Trophoblast cell (in vitro differentiated cells and primary cell): ENCODE measurements at regions not wholly inside any gene's neighbourhood (a gene's known extent, or its start where the extent isn't known, plus 50 kb on each side); places are given as distances from the start of the nearest gene placed in this dataset.

Experiments used
- DNase-seq, 2 donors: peaks; one replicate each; pipeline ENCODE4 v3.0.0-alpha.2; 2016
- H2AFZ ChIP-seq: 2 replicates; pipeline ENCODE4 v1.6.1; 2013; ENCODE audit warnings: low read length, moderate library complexity, mild to moderate bottlenecking; ENCODE audit not compliant: insufficient read depth, poor library complexity
- H2AK5ac ChIP-seq: 2 replicates; pipeline ENCODE4 v1.6.1; 2013; ENCODE audit warnings: mild to moderate bottlenecking, low read length
- H2BK120ac ChIP-seq: 2 replicates; pipeline ENCODE4 v1.6.1; 2013; ENCODE audit warnings: low read length, mild to moderate bottlenecking, moderate library complexity; ENCODE audit not compliant: insufficient read depth, poor library complexity
- H2BK12ac ChIP-seq: 2 replicates; pipeline ENCODE4 v1.6.1; 2013; ENCODE audit warnings: mild to moderate bottlenecking, low read length, moderate library complexity
- H2BK5ac ChIP-seq: 2 replicates; pipeline ENCODE4 v1.6.1; 2013; ENCODE audit warnings: low read length, low read depth, moderate library complexity, mild to moderate bottlenecking; ENCODE audit not compliant: poor library complexity
- H3K14ac ChIP-seq: 2 replicates; pipeline ENCODE4 v1.6.1; 2013; ENCODE audit warnings: mild to moderate bottlenecking, low read length
- H3K18ac ChIP-seq: 2 replicates; pipeline ENCODE4 v1.6.1; 2013; ENCODE audit warnings: mild to moderate bottlenecking, low read length
- H3K23ac ChIP-seq: 2 replicates; pipeline ENCODE4 v1.6.1; 2013; ENCODE audit warnings: low read length
- H3K27ac ChIP-seq: 2 replicates; pipeline ENCODE4 v1.5.1; 2013; ENCODE audit warnings: low read depth, mild to moderate bottlenecking, inconsistent platforms, low read length, moderate library complexity
- H3K27me3 ChIP-seq: 2 replicates; pipeline ENCODE4 v1.6.1; 2013; ENCODE audit warnings: inconsistent platforms, mild to moderate bottlenecking, low read length, moderate library complexity; ENCODE audit not compliant: insufficient read depth
- H3K36me3 ChIP-seq, 2 experiments: 1 replicate in 1 of 2; 2 replicates in 1 of 2; pipeline ENCODE4 v1.6.1; 2013; ENCODE audit warnings: low read length in 2 of 2, mild to moderate bottlenecking in 2 of 2, moderate library complexity in 1 of 2; ENCODE audit not compliant: insufficient read depth in 2 of 2, control insufficient read depth in 1 of 2
- H3K4ac ChIP-seq: 2 replicates; pipeline ENCODE4 v1.6.1; 2013; ENCODE audit warnings: low read depth, mild to moderate bottlenecking, low read length, moderate library complexity
- H3K4me1 ChIP-seq, 2 experiments: 1 replicate in 1 of 2; 2 replicates in 1 of 2; pipeline ENCODE4 v1.6.1; 2013; ENCODE audit warnings: low read length in 2 of 2, mild to moderate bottlenecking in 2 of 2, moderate library complexity in 1 of 2; ENCODE audit not compliant: insufficient read depth in 2 of 2, control insufficient read depth in 1 of 2
- H3K4me2 ChIP-seq: 2 replicates; pipeline ENCODE4 v1.6.1; 2013; ENCODE audit warnings: inconsistent platforms, mild to moderate bottlenecking, low read length, moderate library complexity
- H3K4me3 ChIP-seq: 2 replicates; pipeline ENCODE4 v1.5.1; 2013; ENCODE audit warnings: mild to moderate bottlenecking, low read depth, low read length, inconsistent platforms
- H3K79me1 ChIP-seq: one replicate; pipeline ENCODE4 v1.6.1; 2013; ENCODE audit warnings: low read length
- H3K79me2 ChIP-seq: 2 replicates; pipeline ENCODE4 v1.6.1; 2013; ENCODE audit warnings: low read length, mild to moderate bottlenecking; ENCODE audit not compliant: control insufficient read depth, insufficient read depth, poor library complexity
- H3K9ac ChIP-seq: 2 replicates; pipeline ENCODE4 v1.6.1; 2013; ENCODE audit warnings: mild to moderate bottlenecking, low read length
- H3K9me3 ChIP-seq: 2 replicates; pipeline ENCODE4 v1.6.1; 2013; ENCODE audit warnings: low read depth, mild to moderate bottlenecking, control low read depth, inconsistent platforms, low read length; ENCODE audit not compliant: insufficient read depth
- H4K12ac ChIP-seq: 2 replicates; pipeline ENCODE4 v1.6.1; 2013; ENCODE audit warnings: low read depth, mild to moderate bottlenecking, low read length, moderate library complexity
- H4K8ac ChIP-seq: 2 replicates; pipeline ENCODE4 v1.6.1; 2013; ENCODE audit warnings: low read depth, mild to moderate bottlenecking, low read length, moderate library complexity
- H4K91ac ChIP-seq: one replicate; pipeline ENCODE4 v1.6.1; 2013; ENCODE audit warnings: low read depth, mild to moderate bottlenecking, low read length, moderate library complexity
- WGBS: extraction: QIAGEN DNeasy Blood & Tissue Kit; methylation state at CpG from one replicate; pipeline ENCODE4 v1.1.7; 2013; ENCODE audit warnings: missing lambda C conversion rate; ENCODE audit not compliant: insufficient read length, insufficient coverage; ENCODE audit errors: extremely low coverage; 5-methylcytosine and 5-hydroxymethylcytosine counted together

GRCh38 chr2:9774266-9774665, 69.0 kb upstream of the TAF1B start:
- Histone ChIP-seq H3K9ac (no peak overlapping the region), H3K36me3 (no peaks in the 10 kb centered on the region), H3K4me3 (no peak overlapping the region), H3K18ac (no peak overlapping the region), H2BK5ac (no peak overlapping the region), H3K79me2 (no peaks in the 10 kb centered on the region), H2AFZ (no peak overlapping the region), H2BK12ac (no peak overlapping the region), H3K9me3 (peaks cover 3% of the 10 kb centered on the region), H3K14ac (no peak overlapping the region), H3K79me1 (no peaks in the 10 kb centered on the region), H4K8ac (no peak overlapping the region), H3K27me3 (no peaks in the 10 kb centered on the region), H3K23ac (no peak overlapping the region), H2AK5ac (no peak overlapping the region), H3K27ac (no peak overlapping the region), H3K4me1 (peaks cover 0 to 5% of the 10 kb centered on the region in 2 experiments), H4K91ac (no peak overlapping the region), H3K4me2 (no peak overlapping the region), H4K12ac (no peak overlapping the region), H2BK120ac (no peak overlapping the region), H3K4ac (no peak overlapping the region)
- no CpG with 5 or more reads among the region's 12 CpGs for WGBS
- no peak for DNase-seq

- Histone ChIP-seq H3K79me1 (no peaks in the 10 kb centered on the region), H2AK5ac (no peak overlapping the region), H3K4me1 (no peaks in the 10 kb centered on the region), H3K36me3 (peaks cover 0 to 1% of the 10 kb centered on the region in 2 experiments), H3K23ac (no peak overlapping the region), H3K4me2 (no peak overlapping the region), H2AFZ (no peak overlapping the region), H3K9me3 (peaks cover 3% of the 10 kb centered on the region), H3K18ac (no peak overlapping the region), H4K8ac (no peak overlapping the region), H4K91ac (no peak overlapping the region), H3K27ac (no peak overlapping the region), H2BK12ac (no peak overlapping the region), H3K14ac (no peak overlapping the region), H3K9ac (no peak overlapping the region), H2BK5ac (no peak overlapping the region), H2BK120ac (no peak overlapping the region), H3K4me3 (no peak overlapping the region), H3K27me3 (no peaks in the 10 kb centered on the region), H3K79me2 (no peaks in the 10 kb centered on the region), H4K12ac (no peak overlapping the region), H3K4ac (no peak overlapping the region)
- no peak for DNase-seq
- no CpG with 5 or more reads among the region's 9 CpGs for WGBS
Observed at GRCh38 chr2:9775351-9775750, 67.9 kb upstream of the TAF1B start.

DNA sequence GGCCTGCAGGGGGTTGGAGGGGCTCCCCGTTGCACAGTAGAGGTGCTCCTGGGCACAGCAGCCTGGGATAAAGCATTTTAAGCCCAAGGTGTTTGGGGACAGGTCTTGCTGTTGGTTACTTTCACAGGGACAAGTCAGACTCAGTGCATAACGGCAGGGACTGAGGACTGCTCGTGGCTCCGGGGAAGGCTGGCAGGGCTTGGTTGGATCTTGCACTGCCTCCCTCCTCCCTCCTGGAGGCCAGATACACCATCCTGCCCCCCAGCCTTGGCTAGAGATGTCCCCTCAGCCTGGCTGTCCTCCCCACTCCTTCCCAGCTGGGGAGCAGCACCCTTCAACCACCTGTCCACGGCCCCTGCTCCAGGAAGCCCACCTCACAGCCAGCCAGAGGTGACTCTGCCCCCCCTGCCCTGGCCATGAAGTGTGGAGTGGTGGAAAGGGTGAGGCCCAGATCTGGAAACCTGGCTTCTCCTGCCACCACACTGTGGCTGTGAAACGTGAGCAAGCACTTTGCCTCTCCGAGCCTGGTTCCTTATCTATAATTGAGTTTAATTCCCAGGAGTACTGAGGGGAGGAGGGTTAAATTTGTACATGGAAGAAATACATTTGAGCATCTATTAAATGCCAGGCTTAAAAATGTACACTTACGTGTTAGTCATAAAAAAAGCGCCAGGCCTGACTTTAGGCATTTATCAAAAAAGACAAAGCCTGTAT, 67.1 kb upstream of the TAF1B start:
- WGBS, result no CpG with 5 or more reads among the region's 9 CpGs
- Histone ChIP-seq H4K8ac (no peak overlapping the region), H4K91ac (no peak overlapping the region), H3K9me3 (peaks cover 3% of the 10 kb centered on the region), H3K36me3 (peaks cover 0 to 1% of the 10 kb centered on the region in 2 experiments), H2BK5ac (no peak overlapping the region), H3K9ac (no peak overlapping the region), H4K12ac (no peak overlapping the region), H3K79me2 (no peaks in the 10 kb centered on the region), H3K79me1 (no peaks in the 10 kb centered on the region), H3K27ac (no peak overlapping the region), H2BK12ac (no peak overlapping the region), H3K4me2 (no peak overlapping the region), H3K27me3 (no peaks in the 10 kb centered on the region), H2AFZ (no peak overlapping the region), H3K4ac (no peak overlapping the region), H3K14ac (no peak overlapping the region), H3K4me1 (no peaks in the 10 kb centered on the region), H2AK5ac (no peak overlapping the region), H2BK120ac (no peak overlapping the region), H3K18ac (no peak overlapping the region), H3K4me3 (no peak overlapping the region), H3K23ac (no peak overlapping the region)
- DNase-seq, result no peak

DNA sequence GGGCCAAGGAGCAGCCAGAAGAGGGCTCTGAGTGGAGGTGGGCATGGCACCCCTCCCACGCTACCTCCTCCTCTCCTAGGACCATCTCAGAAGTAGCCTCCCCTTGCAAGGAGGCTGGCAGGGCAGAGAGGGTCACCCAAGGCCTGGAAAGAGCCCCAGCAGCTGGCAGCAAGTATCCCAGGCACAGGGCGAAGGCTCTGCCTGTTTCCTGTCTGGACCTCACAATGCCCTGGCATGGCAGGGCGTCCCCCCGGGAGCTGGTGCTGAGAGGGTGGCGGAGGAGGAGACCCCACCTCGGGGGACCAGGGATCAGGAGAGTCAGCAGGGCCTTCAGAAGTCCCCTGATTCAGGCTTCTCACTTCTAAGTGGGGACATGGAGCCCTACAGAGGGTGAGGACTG, 66.2 kb upstream of the TAF1B start:
- Histone ChIP-seq H2AK5ac (no peak overlapping the region), H3K79me2 (no peaks in the 10 kb centered on the region), H3K4ac (no peak overlapping the region), H2BK5ac (no peak overlapping the region), H3K79me1 (no peaks in the 10 kb centered on the region), H3K27ac (no peak overlapping the region), H4K12ac (no peak overlapping the region), H3K14ac (no peak overlapping the region), H3K27me3 (no peaks in the 10 kb centered on the region), H3K9ac (no peak overlapping the region), H2AFZ (no peak overlapping the region), H2BK120ac (no peak overlapping the region), H3K23ac (no peak overlapping the region), H4K8ac (no peak overlapping the region), H3K4me1 (no peaks in the 10 kb centered on the region), H3K18ac (no peak overlapping the region), H3K4me3 (no peak overlapping the region), H3K36me3 (peaks cover 0 to 1% of the 10 kb centered on the region in 2 experiments), H4K91ac (no peak overlapping the region), H2BK12ac (no peak overlapping the region), H3K4me2 (no peak overlapping the region), H3K9me3 (peaks cover 3% of the 10 kb centered on the region)
- DNase-seq, result no peak
- no CpG with 5 or more reads among the region's 6 CpGs for WGBS
